Loucy (cell line): ENCODE measurements at regions not wholly inside any gene's neighbourhood (a gene's known extent, or its start where the extent isn't known, plus 50 kb on each side); places are given as distances from the start of the nearest gene placed in this dataset.

Experiments
- H2AFZ ChIP-seq: fragments of 200-600 bp; sonication (generic); 2 replicates; pipeline ENCODE4 v1.6.0; 2016; ENCODE audit warnings: antibody characterized with exemption, mild to moderate bottlenecking, low read length, moderate library complexity
- H3F3A ChIP-seq: fragments of 200-600 bp; 2 replicates; pipeline ENCODE4 v1.6.0; 2016; ENCODE audit warnings: antibody characterized with exemption, low read depth, mild to moderate bottlenecking
- H3K27me3 ChIP-seq: fragments of 200-600 bp; sonication (generic); 2 replicates; pipeline ENCODE4 v1.6.1; 2014; ENCODE audit warnings: low read length, mild to moderate bottlenecking; ENCODE audit not compliant: insufficient read depth, poor library complexity, severe bottlenecking
- H3K36me3 ChIP-seq: fragments of 200-600 bp; sonication (generic); 2 replicates; pipeline ENCODE4 v1.6.1; 2016; ENCODE audit warnings: low read length; ENCODE audit not compliant: insufficient read depth
- H3K4me1 ChIP-seq: fragments of 200-600 bp; sonication (generic); 2 replicates; pipeline ENCODE4 v1.5.1; 2014; ENCODE audit warnings: low read length, mild to moderate bottlenecking; ENCODE audit not compliant: insufficient read depth, poor library complexity, severe bottlenecking
- H3K4me2 ChIP-seq: fragments of 200-600 bp; sonication (generic); 2 replicates; pipeline ENCODE4 v1.6.0; 2014; ENCODE audit warnings: antibody characterized with exemption, low read length, low read depth, mild to moderate bottlenecking; ENCODE audit not compliant: poor library complexity, severe bottlenecking
- H3K4me3 ChIP-seq: fragments of 200-600 bp; sonication (generic); 2 replicates; pipeline ENCODE4 v1.5.1; 2014; ENCODE audit warnings: low read length, mild to moderate bottlenecking, mixed read lengths; ENCODE audit not compliant: poor library complexity, severe bottlenecking
- H3K79me2 ChIP-seq: fragments of 200-600 bp; sonication (generic); 2 replicates; pipeline ENCODE4 v1.6.1; 2014; ENCODE audit warnings: low read length; ENCODE audit not compliant: insufficient read depth
- H3K9ac ChIP-seq: fragments of 200-600 bp; sonication (generic); 2 replicates; pipeline ENCODE4 v1.6.0; 2014; ENCODE audit warnings: mild to moderate bottlenecking, low read depth, low read length, moderate library complexity; ENCODE audit not compliant: poor library complexity, severe bottlenecking
- H3K9me2 ChIP-seq: fragments of 200-600 bp; sonication (generic); replicated peaks from 2 replicates; pipeline ENCODE4 v1.6.1; 2016; ENCODE audit warnings: low read depth, low read length, mixed read lengths
- H3K9me3 ChIP-seq: fragments of 200-600 bp; sonication (generic); 2 replicates; pipeline ENCODE4 v1.6.1; 2014; ENCODE audit warnings: mild to moderate bottlenecking, antibody characterized with exemption, low read length, low read depth; ENCODE audit not compliant: insufficient read depth
- H4K20me1 ChIP-seq: fragments of 200-600 bp; sonication (generic); 2 replicates; pipeline ENCODE4 v1.6.0; 2014; ENCODE audit warnings: antibody characterized with exemption, low read length, mild to moderate bottlenecking; ENCODE audit not compliant: insufficient read depth, poor library complexity, severe bottlenecking
- CTCF ChIP-seq: fragments of 200-600 bp; sonication (generic); conservative IDR thresholded peaks from 2 replicates; pipeline ENCODE4 v1.5.1; 2014; ENCODE audit warnings: mild to moderate bottlenecking, antibody characterized with exemption, low read length
- EZH2phosphoT487 ChIP-seq: fragments of 200-600 bp; IDR thresholded peaks from 2 replicates; pipeline ENCODE4 v1.6.1; 2018; ENCODE audit warnings: antibody characterized with exemption, mild to moderate bottlenecking, moderate library complexity, borderline replicate concordance

DNA sequence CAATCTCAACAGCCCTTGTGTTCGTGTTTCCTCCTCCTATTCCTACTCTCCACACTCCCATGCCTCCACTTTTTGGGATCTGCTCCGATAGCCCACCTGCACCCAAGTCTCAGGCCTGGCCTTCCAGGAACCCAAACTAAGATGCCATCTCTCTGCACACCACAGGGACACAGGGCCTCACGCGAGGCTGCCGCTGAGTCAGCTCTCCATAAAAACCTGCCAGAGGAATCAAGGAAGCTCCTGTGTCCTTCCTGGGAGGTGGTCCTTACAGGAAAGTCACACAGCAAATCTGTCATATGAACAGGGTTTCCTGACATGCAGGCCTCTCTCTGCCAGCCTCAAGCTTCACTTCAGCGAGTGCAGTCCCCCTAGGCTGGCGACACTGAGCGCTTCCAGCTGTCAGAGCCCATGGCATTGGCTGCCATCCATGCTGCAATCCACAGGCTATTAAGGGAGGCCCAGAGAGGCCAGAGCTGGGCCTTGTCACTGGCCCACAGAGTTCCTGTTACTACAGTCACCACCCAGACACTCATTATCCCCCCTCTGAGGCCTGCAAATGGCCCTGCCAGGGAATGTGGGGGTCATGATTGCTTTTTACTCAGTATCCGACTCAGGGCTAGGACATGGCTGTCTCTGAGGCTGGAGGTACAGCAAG, 151.4 kb downstream of the OAT start:
- H3K4me1 ChIP-seq = no peaks in the 10 kb centered on the region
- no peak overlapping the region for H3K4me2 ChIP-seq
- peaks cover 3% of the 10 kb centered on the region; the same call in 1 of the 2 replicates for H3K9me3 ChIP-seq
- no peaks in the 10 kb centered on the region for H4K20me1 ChIP-seq
- H3K4me3 ChIP-seq = no peak overlapping the region
- no peaks in the 10 kb centered on the region for H3K79me2 ChIP-seq
- H3K9ac ChIP-seq = no peak overlapping the region
- no peaks in the 10 kb centered on the region for H3K36me3 ChIP-seq
- no peak for TF ChIP-seq CTCF
- TF ChIP-seq EZH2phosphoT487 = no peak
- no peak overlapping the region for H2AFZ ChIP-seq
- no peaks in the 10 kb centered on the region for H3K27me3 ChIP-seq
- H3K9me2 ChIP-seq = no peaks in the 10 kb centered on the region
- H3F3A ChIP-seq = no peaks in the 10 kb centered on the region

GRCh38 chr10:124266468-124267230, 152.1 kb downstream of the OAT start:
- Histone ChIP-seq H3K4me3 (no peak overlapping the region), H3K36me3 (no peaks in the 10 kb centered on the region), H3K9ac (no peak overlapping the region), H4K20me1 (no peaks in the 10 kb centered on the region), H2AFZ (no peak overlapping the region), H3K27me3 (no peaks in the 10 kb centered on the region), H3F3A (no peaks in the 10 kb centered on the region), H3K79me2 (no peaks in the 10 kb centered on the region), H3K4me1 (no peaks in the 10 kb centered on the region), H3K9me2 (no peaks in the 10 kb centered on the region), H3K9me3 (no peaks in the 10 kb centered on the region), H3K4me2 (no peak overlapping the region)
- TF ChIP-seq CTCF (no peak), EZH2phosphoT487 (no peak)

GRCh38 chr10:124265776-124266467, 152.8 kb downstream of the OAT start:
- Histone ChIP-seq H3K4me1 (no peaks in the 10 kb centered on the region), H3K79me2 (no peaks in the 10 kb centered on the region), H4K20me1 (no peaks in the 10 kb centered on the region), H3K4me3 (no peak overlapping the region), H3K9me3 (no peaks in the 10 kb centered on the region), H2AFZ (no peak overlapping the region), H3K27me3 (no peaks in the 10 kb centered on the region), H3K9me2 (no peaks in the 10 kb centered on the region), H3F3A (no peaks in the 10 kb centered on the region), H3K36me3 (no peaks in the 10 kb centered on the region), H3K4me2 (no peak overlapping the region), H3K9ac (no peak overlapping the region)
- TF ChIP-seq EZH2phosphoT487 = no peak
- TF ChIP-seq CTCF = no peak
